HepG2 (cell line): ENCODE measurements at regions not wholly inside any gene's neighbourhood (a gene's known extent, or its start where the extent isn't known, plus 50 kb on each side); places are given as distances from the start of the nearest gene placed in this dataset.

Source experiments
- ATAC-seq: fragments of 200-7000 bp; cut with Tn5 transposase; 3 replicates; pipeline ENCODE4 v1.9.1; 2020; ENCODE audit warnings: mild to moderate bottlenecking, moderate library complexity
- BruUV-seq: library from RNA; stranded (reverse); fragments of 400-500 nt; replicated peaks from 2 replicates; lab custom pipeline; 2021; lab: Mats Ljungman, UMichigan
- CTCF ChIA-PET: fragments of 300-600 bp; formaldehyde crosslinking; extraction: SDS; loops from one replicate; lab custom pipeline; 2021; ENCODE audit warnings: low total read pairs, inconsistent platforms, low intra/inter-chr PET ratio; lab: Yijun Ruan, JAX
- POLR2A ChIA-PET: fragments of 350-600 bp; sonication (Branson Sonifier 250); formaldehyde crosslinking; loops from one replicate; lab custom pipeline; 2020; ENCODE audit warnings: antibody characterized with exemption, inconsistent platforms; lab: Yijun Ruan, JAX
- DNase-seq: peaks from one replicate; pipeline ENCODE4 v3.0.0-alpha.2; 2015; ENCODE audit warnings: low spot score
- FAIRE-seq: peaks from 3 replicates; lab custom pipeline; 2011; peaks lifted over from hg19 to GRCh38; lab: Jason Lieb, UNC
- H2AFZ ChIP-seq: one replicate; pipeline ENCODE4 v1.6.1; 2011; ENCODE audit warnings: low read length, inconsistent platforms
- H3K27ac ChIP-seq: fragments of 300-600 bp; 3 replicates; pipeline ENCODE4 v1.8.0; 2011; ENCODE audit warnings: mixed run types, mild to moderate bottlenecking, mixed read lengths, low read length, inconsistent platforms; ENCODE audit not compliant: insufficient read depth; ENCODE audit errors: extremely low read length
- H3K27me3 ChIP-seq, 2 experiments: fragments of 200-600 bp in 1 of 2; 2 replicates in 1 of 2; 3 replicates in 1 of 2; pipeline versions ENCODE4 v1.6.0 to v1.8.0; 2011; ENCODE audit warnings: low read length in 2 of 2, mild to moderate bottlenecking in 2 of 2, moderate library complexity in 2 of 2, inconsistent platforms in 1 of 2; ENCODE audit not compliant: insufficient read depth in 2 of 2, control insufficient read depth in 1 of 2
- H3K36me3 ChIP-seq, 2 experiments: fragments of 200-600 bp in 1 of 2; replicated peaks in 1 of 2; 2 replicates in 1 of 2; 3 replicates in 1 of 2; pipeline versions ENCODE4 v1.5.1 to v1.8.0; 2011; ENCODE audit warnings: low read length in 2 of 2, inconsistent platforms in 1 of 2; ENCODE audit not compliant: insufficient read depth in 2 of 2, control insufficient read depth in 1 of 2
- H3K4me1 ChIP-seq: 2 replicates; pipeline ENCODE4 v1.5.1; 2012; ENCODE audit warnings: low read length, inconsistent platforms; ENCODE audit not compliant: insufficient read depth
- H3K4me2 ChIP-seq: 2 replicates; pipeline ENCODE4 v1.6.0; 2011; ENCODE audit warnings: low read depth, low read length, inconsistent platforms
- H3K4me3 ChIP-seq, 3 experiments: fragments of 200-600 bp in 1 of 3; sonication (generic), shearing (Covaris generic) in 1 of 3; replicated peaks in 1 of 3; 2 replicates each; pipeline ENCODE4 v1.5.1; 2011 to 2016; ENCODE audit warnings: low read length in 3 of 3, inconsistent platforms in 2 of 3, low read depth in 2 of 3, mild to moderate bottlenecking in 2 of 3, control low read depth in 1 of 3, mixed read lengths in 1 of 3; ENCODE audit not compliant: insufficient read depth in 1 of 3
- H3K79me2 ChIP-seq: one replicate; pipeline ENCODE4 v1.6.1; 2011; ENCODE audit warnings: low read length, inconsistent platforms; ENCODE audit not compliant: insufficient read depth
- H3K9ac ChIP-seq: 2 replicates; pipeline ENCODE4 v1.6.0; 2011; ENCODE audit warnings: mild to moderate bottlenecking, low read depth, low read length, inconsistent platforms; ENCODE audit not compliant: insufficient read depth
- H3K9me3 ChIP-seq: 2 replicates; pipeline ENCODE4 v1.5.1; 2012; ENCODE audit warnings: mild to moderate bottlenecking, low read length
- H4K20me1 ChIP-seq: 2 replicates; pipeline ENCODE4 v1.6.0; 2011; ENCODE audit warnings: inconsistent platforms, mild to moderate bottlenecking, low read length, moderate library complexity; ENCODE audit not compliant: insufficient read depth
- AHDC1 ChIP-seq: sonication (generic); formaldehyde crosslinking; IDR thresholded peaks from 2 replicates; pipeline ENCODE4 v1.5.1; 2020; ENCODE audit warnings: mild to moderate bottlenecking, missing genetic modification reagents, borderline replicate concordance
- ARID5B ChIP-seq: IDR thresholded peaks from 2 replicates; pipeline ENCODE4 v1.4.0; 2020; ENCODE audit warnings: mild to moderate bottlenecking, missing genetic modification reagents
- CSRNP1 ChIP-seq: sonication (generic); formaldehyde crosslinking; IDR thresholded peaks from 2 replicates; pipeline ENCODE4 v1.8.1; 2023; ENCODE audit warnings: mild to moderate bottlenecking, missing genetic modification reagents
- KDM6A ChIP-seq: IDR thresholded peaks from 2 replicates; pipeline ENCODE4 v1.6.1; 2016; ENCODE audit warnings: low read depth
- SRSF1 ChIP-seq: fragments of 200-400 bp; formaldehyde crosslinking; optimal IDR thresholded peaks from 2 replicates; pipeline ENCODE3; 2017; ENCODE audit warnings: mild to moderate bottlenecking, low read depth, low read length, moderate library complexity
- YEATS4 ChIP-seq: sonication (generic); formaldehyde crosslinking; IDR thresholded peaks from 2 replicates; pipeline ENCODE4 v1.4.0; 2020; ENCODE audit warnings: missing genetic modification reagents, borderline replicate concordance
- ZNF432 ChIP-seq: sonication (generic); formaldehyde crosslinking; IDR thresholded peaks from 2 replicates; pipeline ENCODE4 v1.5.0; 2020; ENCODE audit warnings: missing genetic modification reagents, mild to moderate bottlenecking, borderline replicate concordance
- ZNF574 ChIP-seq: sonication (generic); formaldehyde crosslinking; IDR thresholded peaks from 2 replicates; pipeline ENCODE4 v1.4.0; 2020; ENCODE audit warnings: missing genetic modification reagents
- ZSCAN21 ChIP-seq: sonication (generic); formaldehyde crosslinking; IDR thresholded peaks from 2 replicates; pipeline ENCODE4 v1.8.0; 2022; ENCODE audit warnings: mild to moderate bottlenecking, missing genetic modification reagents, moderate library complexity, borderline replicate concordance
- WGBS: methylation state at CpG from one replicate; pipeline ENCODE4 v1.1.6; 2017; ENCODE audit warnings: low lambda C conversion rate; 5-methylcytosine and 5-hydroxymethylcytosine counted together
- in situ Hi-C: cut with HindIII; loops from 2 replicates; pipeline ENCODE4 v1.10.0; 2017; ENCODE audit warnings: low pct_unique_long_range_greater_than_20kb; ENCODE audit not compliant: extremely low pct_ligation_motif_present
- intact Hi-C: fragments of 100-400 bp; cut with micrococcal nuclease; formaldehyde crosslinking; loops from one replicate; pipeline ENCODE4 v1.10.0; 2022; ENCODE audit not compliant: unreplicated experiment

GRCh38 chr21:27802816-27803475 lies 836.1 kb upstream of the ADAMTS5 start:
- intact Hi-C loops, result no loop called here
- Histone ChIP-seq H3K4me1 (no peaks in the 10 kb centered on the region), H3K27ac (no peak overlapping the region), H3K9ac (no peak overlapping the region), H3K4me2 (no peak overlapping the region), H3K9me3 (peaks cover 87% of the 10 kb centered on the region), H2AFZ (no peak overlapping the region), H3K27me3 (no peaks in the 10 kb centered on the region; a peak in 1 of 5 replicates), H3K79me2 (no peaks in the 10 kb centered on the region), H4K20me1 (no peaks in the 10 kb centered on the region), H3K4me3 (no peak overlapping the region), H3K36me3 (no peaks in the 10 kb centered on the region)
- POLR2A ChIA-PET, result no interaction called here
- in situ Hi-C loops, result no loop called here
- ATAC-seq (no peak), FAIRE-seq (no peak), DNase-seq (no peak)
- BruUV-seq, result no TSS peak
- 25% methylated on average over 7 of the region's 7 CpGs for WGBS
- CTCF ChIA-PET, result no interaction called here
- no peak for TF ChIP-seq ZNF574 (CRISPR knock-in tag)
- TF ChIP-seq ZNF432 (CRISPR knock-in tag), result no peak
- TF ChIP-seq YEATS4 (CRISPR knock-in tag), result no peak
- TF ChIP-seq SRSF1, result no peak
- no peak for TF ChIP-seq CSRNP1 (CRISPR knock-in tag)
- no peak for TF ChIP-seq ZSCAN21 (CRISPR knock-in tag)
- no peak for TF ChIP-seq KDM6A (CRISPR knock-in tag)
- TF ChIP-seq ARID5B (CRISPR knock-in tag), result no peak
- no peak for TF ChIP-seq AHDC1 (CRISPR knock-in tag)
